GM23338 (cell line): ENCODE measurements at regions not wholly inside any gene's neighbourhood (a gene's known extent, or its start where the extent isn't known, plus 50 kb on each side); places are given as distances from the start of the nearest gene placed in this dataset.

Experiments
- ATAC-seq: fragments of 200-7000 bp; cut with Tn5 transposase; 3 replicates; pipeline ENCODE4 v1.9.1; 2020
- DNase-seq: peaks from one replicate; pipeline ENCODE4 v3.0.0-alpha.2; 2015; ENCODE audit warnings: low spot score
- H2AFZ ChIP-seq: fragments of 200-600 bp; sonication (generic); 2 replicates; pipeline ENCODE4 v1.8.0; 2016; ENCODE audit warnings: antibody characterized with exemption, mild to moderate bottlenecking, moderate library complexity
- H3F3A ChIP-seq: fragments of 200-600 bp; sonication (generic); replicated peaks from 2 replicates; pipeline ENCODE4 v1.8.0; 2017; ENCODE audit warnings: antibody characterized with exemption, mixed run types, low read depth
- H3K27ac ChIP-seq: fragments of 200-600 bp; sonication (generic); 2 replicates; pipeline ENCODE4 v1.6.1; 2016; ENCODE audit warnings: low read depth
- H3K27me3 ChIP-seq: fragments of 200-600 bp; sonication (generic); 2 replicates; pipeline ENCODE4 v1.8.0; 2016; ENCODE audit warnings: mild to moderate bottlenecking, mixed run types, moderate library complexity; ENCODE audit not compliant: insufficient read depth
- H3K36me3 ChIP-seq: fragments of 200-600 bp; sonication (generic); 2 replicates; pipeline ENCODE4 v1.8.0; 2016; ENCODE audit warnings: mild to moderate bottlenecking; ENCODE audit not compliant: insufficient read depth
- H3K4me1 ChIP-seq: fragments of 200-600 bp; sonication (generic); 2 replicates; pipeline ENCODE4 v1.8.0; 2016; ENCODE audit warnings: mild to moderate bottlenecking, moderate library complexity; ENCODE audit not compliant: insufficient read depth
- H3K4me2 ChIP-seq: fragments of 200-600 bp; sonication (generic); 2 replicates; pipeline ENCODE4 v1.7.1; 2017; ENCODE audit warnings: mixed run types
- H3K4me3 ChIP-seq: fragments of 200-600 bp; sonication (generic); 2 replicates; pipeline ENCODE4 v1.6.1; 2016; ENCODE audit warnings: mixed run types
- H3K79me2 ChIP-seq: fragments of 200-600 bp; sonication (generic); replicated peaks from 2 replicates; pipeline ENCODE4 v1.8.0; 2017; ENCODE audit warnings: mild to moderate bottlenecking; ENCODE audit not compliant: insufficient read depth
- H3K9me2 ChIP-seq: fragments of 200-600 bp; sonication (generic); 2 replicates; pipeline ENCODE4 v1.8.0; 2017; ENCODE audit not compliant: insufficient read depth
- H4K20me1 ChIP-seq: fragments of 200-600 bp; sonication (generic); replicated peaks from 2 replicates; pipeline ENCODE4 v1.8.0; 2017; ENCODE audit warnings: mild to moderate bottlenecking; ENCODE audit not compliant: insufficient read depth
- H3K27ac Mint-ChIP-seq: 2 replicates; pipeline ENCODE4 v1.8.0; 2020; ENCODE audit warnings: inconsistent platforms, mild to moderate bottlenecking, moderate library complexity, mixed read lengths
- H3K27me3 Mint-ChIP-seq: 3 replicates; pipeline ENCODE4 v1.8.0; 2022; ENCODE audit warnings: low read depth, mild to moderate bottlenecking, moderate library complexity, mixed read lengths, inconsistent platforms; ENCODE audit not compliant: insufficient read depth, poor library complexity
- H3K36me3 Mint-ChIP-seq: 3 replicates; pipeline ENCODE4 v1.8.0; 2021; ENCODE audit warnings: low read depth, mild to moderate bottlenecking, inconsistent platforms, moderate library complexity, mixed read lengths
- H3K4me1 Mint-ChIP-seq: 3 replicates; pipeline ENCODE4 v1.8.0; 2020; ENCODE audit warnings: mild to moderate bottlenecking, inconsistent platforms, mixed read lengths
- H3K4me3 Mint-ChIP-seq: 3 replicates; pipeline ENCODE4 v1.8.0; 2021; ENCODE audit warnings: moderate library complexity, mild to moderate bottlenecking, inconsistent platforms, mixed read lengths
- H3K9me3 Mint-ChIP-seq: 3 replicates; pipeline ENCODE4 v1.8.0; 2020; ENCODE audit warnings: moderate library complexity, mild to moderate bottlenecking, inconsistent platforms, mixed read lengths
- CREB1 ChIP-seq: fragments of 250-450 bp; sonication (Bioruptor Pico); IDR thresholded peaks from 2 replicates; pipeline ENCODE4 v1.5.0; 2020; ENCODE audit warnings: low read depth, mild to moderate bottlenecking, moderate library complexity
- EZH2 ChIP-seq: fragments of 200-600 bp; sonication (generic); IDR thresholded peaks from one replicate; pipeline ENCODE4 v1.8.0; 2017; ENCODE audit warnings: antibody characterized with exemption, mild to moderate bottlenecking, low read depth; ENCODE audit not compliant: unreplicated experiment
- EZH2phosphoT487 ChIP-seq: fragments of 200-600 bp; sonication (generic); IDR thresholded peaks from one replicate; pipeline ENCODE4 v1.8.1; 2018; ENCODE audit warnings: antibody characterized with exemption; ENCODE audit not compliant: unreplicated experiment
- JUNB ChIP-seq: IDR thresholded peaks from one replicate; pipeline ENCODE4 v1.6.1; 2016; ENCODE audit warnings: antibody characterized with exemption; ENCODE audit not compliant: unreplicated experiment
- NANOG ChIP-seq: IDR thresholded peaks from 2 replicates; pipeline ENCODE4 v1.6.1; 2016; ENCODE audit warnings: antibody characterized with exemption, borderline replicate concordance
- POLR2AphosphoS5 ChIP-seq: IDR thresholded peaks from 2 replicates; pipeline ENCODE4 v1.6.1; 2016; ENCODE audit warnings: antibody characterized with exemption, low read depth
- STAT1 ChIP-seq: IDR thresholded peaks from one replicate; pipeline ENCODE4 v1.6.1; 2016; ENCODE audit warnings: antibody characterized with exemption; ENCODE audit not compliant: unreplicated experiment
- ZNF114 ChIP-seq: fragments of 250-450 bp; sonication (Bioruptor Pico); IDR thresholded peaks from 2 replicates; pipeline ENCODE4 v1.5.0; 2020; ENCODE audit warnings: mild to moderate bottlenecking, moderate library complexity
- ZNF331 ChIP-seq: fragments of 250-450 bp; sonication (Bioruptor Pico); IDR thresholded peaks from 2 replicates; pipeline ENCODE4 v1.5.0; 2020; ENCODE audit warnings: low read depth, mild to moderate bottlenecking, moderate library complexity
- TF ChIP-seq, protein P1 (sequence below): IDR thresholded peaks from one replicate; pipeline ENCODE4 v1.6.1; 2018; ENCODE audit warnings: antibody characterized with exemption; ENCODE audit not compliant: unreplicated experiment
- TF ChIP-seq, protein P2 (sequence below): fragments of 250-450 bp; sonication (Bioruptor Pico); IDR thresholded peaks from 2 replicates; pipeline ENCODE4 v1.5.0; 2020; ENCODE audit warnings: mild to moderate bottlenecking, moderate library complexity
- TF ChIP-seq, protein P3 (sequence below): IDR thresholded peaks from 2 replicates; pipeline ENCODE4 v1.6.1; 2016; ENCODE audit warnings: antibody characterized with exemption
- TF ChIP-seq, protein P4 (sequence below), 2 experiments: fragments of 200-600 bp in 1 of 2; sonication (generic) in 1 of 2; conservative IDR thresholded peaks; 2 replicates each; pipeline versions ENCODE4 v1.5.1 to v1.6.1; 2016 to 2017; ENCODE audit warnings: antibody characterized with exemption in 2 of 2, low read depth in 2 of 2, mild to moderate bottlenecking in 2 of 2, moderate library complexity in 1 of 2

DNA sequence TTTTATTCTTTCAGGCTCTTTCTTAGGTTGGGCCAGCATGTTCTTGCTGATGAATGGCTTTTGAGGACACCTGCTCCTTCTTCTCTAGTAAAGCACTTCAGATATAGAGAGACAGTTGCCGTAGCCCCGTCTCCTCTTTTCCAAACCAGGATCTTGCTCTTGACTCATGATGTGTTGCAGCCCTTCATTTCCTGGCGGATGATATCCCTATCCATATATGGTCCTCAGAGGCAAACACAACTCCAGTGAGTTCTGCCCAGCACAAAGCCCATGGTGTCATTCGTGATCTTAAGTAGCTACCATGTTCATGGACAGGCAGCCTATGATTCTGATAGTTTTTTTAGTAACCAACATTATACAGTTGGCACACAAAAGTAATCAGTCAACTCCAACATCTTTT lies 59.8 kb upstream of the ACSL1 start:
- H3K27me3 Mint-ChIP-seq: peaks cover 10% of the 10 kb centered on the region
- H3K4me1 Mint-ChIP-seq: no peaks in the 10 kb centered on the region
- H3K4me1 ChIP-seq: no peaks in the 10 kb centered on the region
- H3K4me3 ChIP-seq: no peak overlapping the region
- no peak overlapping the region for H3K27ac ChIP-seq
- H3K36me3 ChIP-seq: no peaks in the 10 kb centered on the region
- no peak overlapping the region for H2AFZ ChIP-seq
- H3K36me3 Mint-ChIP-seq: no peaks in the 10 kb centered on the region
- H3K9me2 ChIP-seq: no peaks in the 10 kb centered on the region
- no peaks in the 10 kb centered on the region for H3K9me3 Mint-ChIP-seq
- H3K79me2 ChIP-seq: no peaks in the 10 kb centered on the region
- no peaks in the 10 kb centered on the region for H3F3A ChIP-seq
- H4K20me1 ChIP-seq: no peaks in the 10 kb centered on the region
- H3K27ac Mint-ChIP-seq: no peak overlapping the region
- ATAC-seq: no peak
- H3K27me3 ChIP-seq: no peaks in the 10 kb centered on the region
- H3K4me3 Mint-ChIP-seq: no peak overlapping the region
- no peak for DNase-seq
- TF ChIP-seq CREB1 (CRISPR knock-in tag): no peak
- no peak for TF ChIP-seq EZH2
- no peak for TF ChIP-seq ZNF114 (CRISPR knock-in tag)
- TF ChIP-seq, protein P1, sequence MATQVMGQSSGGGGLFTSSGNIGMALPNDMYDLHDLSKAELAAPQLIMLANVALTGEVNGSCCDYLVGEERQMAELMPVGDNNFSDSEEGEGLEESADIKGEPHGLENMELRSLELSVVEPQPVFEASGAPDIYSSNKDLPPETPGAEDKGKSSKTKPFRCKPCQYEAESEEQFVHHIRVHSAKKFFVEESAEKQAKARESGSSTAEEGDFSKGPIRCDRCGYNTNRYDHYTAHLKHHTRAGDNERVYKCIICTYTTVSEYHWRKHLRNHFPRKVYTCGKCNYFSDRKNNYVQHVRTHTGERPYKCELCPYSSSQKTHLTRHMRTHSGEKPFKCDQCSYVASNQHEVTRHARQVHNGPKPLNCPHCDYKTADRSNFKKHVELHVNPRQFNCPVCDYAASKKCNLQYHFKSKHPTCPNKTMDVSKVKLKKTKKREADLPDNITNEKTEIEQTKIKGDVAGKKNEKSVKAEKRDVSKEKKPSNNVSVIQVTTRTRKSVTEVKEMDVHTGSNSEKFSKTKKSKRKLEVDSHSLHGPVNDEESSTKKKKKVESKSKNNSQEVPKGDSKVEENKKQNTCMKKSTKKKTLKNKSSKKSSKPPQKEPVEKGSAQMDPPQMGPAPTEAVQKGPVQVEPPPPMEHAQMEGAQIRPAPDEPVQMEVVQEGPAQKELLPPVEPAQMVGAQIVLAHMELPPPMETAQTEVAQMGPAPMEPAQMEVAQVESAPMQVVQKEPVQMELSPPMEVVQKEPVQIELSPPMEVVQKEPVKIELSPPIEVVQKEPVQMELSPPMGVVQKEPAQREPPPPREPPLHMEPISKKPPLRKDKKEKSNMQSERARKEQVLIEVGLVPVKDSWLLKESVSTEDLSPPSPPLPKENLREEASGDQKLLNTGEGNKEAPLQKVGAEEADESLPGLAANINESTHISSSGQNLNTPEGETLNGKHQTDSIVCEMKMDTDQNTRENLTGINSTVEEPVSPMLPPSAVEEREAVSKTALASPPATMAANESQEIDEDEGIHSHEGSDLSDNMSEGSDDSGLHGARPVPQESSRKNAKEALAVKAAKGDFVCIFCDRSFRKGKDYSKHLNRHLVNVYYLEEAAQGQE: no peak
- TF ChIP-seq, protein P2, sequence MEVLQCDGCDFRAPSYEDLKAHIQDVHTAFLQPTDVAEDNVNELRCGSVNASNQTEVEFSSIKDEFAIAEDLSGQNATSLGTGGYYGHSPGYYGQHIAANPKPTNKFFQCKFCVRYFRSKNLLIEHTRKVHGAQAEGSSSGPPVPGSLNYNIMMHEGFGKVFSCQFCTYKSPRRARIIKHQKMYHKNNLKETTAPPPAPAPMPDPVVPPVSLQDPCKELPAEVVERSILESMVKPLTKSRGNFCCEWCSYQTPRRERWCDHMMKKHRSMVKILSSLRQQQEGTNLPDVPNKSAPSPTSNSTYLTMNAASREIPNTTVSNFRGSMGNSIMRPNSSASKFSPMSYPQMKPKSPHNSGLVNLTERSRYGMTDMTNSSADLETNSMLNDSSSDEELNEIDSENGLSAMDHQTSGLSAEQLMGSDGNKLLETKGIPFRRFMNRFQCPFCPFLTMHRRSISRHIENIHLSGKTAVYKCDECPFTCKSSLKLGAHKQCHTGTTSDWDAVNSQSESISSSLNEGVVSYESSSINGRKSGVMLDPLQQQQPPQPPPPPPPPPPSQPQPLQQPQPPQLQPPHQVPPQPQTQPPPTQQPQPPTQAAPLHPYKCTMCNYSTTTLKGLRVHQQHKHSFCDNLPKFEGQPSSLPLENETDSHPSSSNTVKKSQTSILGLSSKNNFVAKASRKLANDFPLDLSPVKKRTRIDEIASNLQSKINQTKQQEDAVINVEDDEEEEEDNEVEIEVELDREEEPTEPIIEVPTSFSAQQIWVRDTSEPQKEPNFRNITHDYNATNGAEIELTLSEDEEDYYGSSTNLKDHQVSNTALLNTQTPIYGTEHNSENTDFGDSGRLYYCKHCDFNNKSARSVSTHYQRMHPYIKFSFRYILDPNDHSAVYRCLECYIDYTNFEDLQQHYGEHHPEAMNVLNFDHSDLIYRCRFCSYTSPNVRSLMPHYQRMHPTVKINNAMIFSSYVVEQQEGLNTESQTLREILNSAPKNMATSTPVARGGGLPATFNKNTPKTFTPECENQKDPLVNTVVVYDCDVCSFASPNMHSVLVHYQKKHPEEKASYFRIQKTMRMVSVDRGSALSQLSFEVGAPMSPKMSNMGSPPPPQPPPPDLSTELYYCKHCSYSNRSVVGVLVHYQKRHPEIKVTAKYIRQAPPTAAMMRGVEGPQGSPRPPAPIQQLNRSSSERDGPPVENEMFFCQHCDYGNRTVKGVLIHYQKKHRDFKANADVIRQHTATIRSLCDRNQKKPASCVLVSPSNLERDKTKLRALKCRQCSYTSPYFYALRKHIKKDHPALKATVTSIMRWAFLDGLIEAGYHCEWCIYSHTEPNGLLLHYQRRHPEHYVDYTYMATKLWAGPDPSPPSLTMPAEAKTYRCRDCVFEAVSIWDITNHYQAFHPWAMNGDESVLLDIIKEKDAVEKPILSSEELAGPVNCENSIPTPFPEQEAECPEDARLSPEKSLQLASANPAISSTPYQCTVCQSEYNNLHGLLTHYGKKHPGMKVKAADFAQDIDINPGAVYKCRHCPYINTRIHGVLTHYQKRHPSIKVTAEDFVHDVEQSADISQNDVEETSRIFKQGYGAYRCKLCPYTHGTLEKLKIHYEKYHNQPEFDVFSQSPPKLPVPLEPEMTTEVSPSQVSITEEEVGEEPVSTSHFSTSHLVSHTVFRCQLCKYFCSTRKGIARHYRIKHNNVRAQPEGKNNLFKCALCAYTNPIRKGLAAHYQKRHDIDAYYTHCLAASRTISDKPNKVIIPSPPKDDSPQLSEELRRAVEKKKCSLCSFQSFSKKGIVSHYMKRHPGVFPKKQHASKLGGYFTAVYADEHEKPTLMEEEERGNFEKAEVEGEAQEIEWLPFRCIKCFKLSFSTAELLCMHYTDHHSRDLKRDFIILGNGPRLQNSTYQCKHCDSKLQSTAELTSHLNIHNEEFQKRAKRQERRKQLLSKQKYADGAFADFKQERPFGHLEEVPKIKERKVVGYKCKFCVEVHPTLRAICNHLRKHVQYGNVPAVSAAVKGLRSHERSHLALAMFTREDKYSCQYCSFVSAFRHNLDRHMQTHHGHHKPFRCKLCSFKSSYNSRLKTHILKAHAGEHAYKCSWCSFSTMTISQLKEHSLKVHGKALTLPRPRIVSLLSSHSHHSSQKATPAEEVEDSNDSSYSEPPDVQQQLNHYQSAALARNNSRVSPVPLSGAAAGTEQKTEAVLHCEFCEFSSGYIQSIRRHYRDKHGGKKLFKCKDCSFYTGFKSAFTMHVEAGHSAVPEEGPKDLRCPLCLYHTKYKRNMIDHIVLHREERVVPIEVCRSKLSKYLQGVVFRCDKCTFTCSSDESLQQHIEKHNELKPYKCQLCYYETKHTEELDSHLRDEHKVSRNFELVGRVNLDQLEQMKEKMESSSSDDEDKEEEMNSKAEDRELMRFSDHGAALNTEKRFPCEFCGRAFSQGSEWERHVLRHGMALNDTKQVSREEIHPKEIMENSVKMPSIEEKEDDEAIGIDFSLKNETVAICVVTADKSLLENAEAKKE (CRISPR knock-in tag): no peak
- TF ChIP-seq, protein P3, sequence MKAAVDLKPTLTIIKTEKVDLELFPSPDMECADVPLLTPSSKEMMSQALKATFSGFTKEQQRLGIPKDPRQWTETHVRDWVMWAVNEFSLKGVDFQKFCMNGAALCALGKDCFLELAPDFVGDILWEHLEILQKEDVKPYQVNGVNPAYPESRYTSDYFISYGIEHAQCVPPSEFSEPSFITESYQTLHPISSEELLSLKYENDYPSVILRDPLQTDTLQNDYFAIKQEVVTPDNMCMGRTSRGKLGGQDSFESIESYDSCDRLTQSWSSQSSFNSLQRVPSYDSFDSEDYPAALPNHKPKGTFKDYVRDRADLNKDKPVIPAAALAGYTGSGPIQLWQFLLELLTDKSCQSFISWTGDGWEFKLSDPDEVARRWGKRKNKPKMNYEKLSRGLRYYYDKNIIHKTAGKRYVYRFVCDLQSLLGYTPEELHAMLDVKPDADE: no peak
- TF ChIP-seq POLR2AphosphoS5: no peak
- TF ChIP-seq NANOG: no peak
- no peak for TF ChIP-seq ZNF331 (CRISPR knock-in tag)
- no peak for TF ChIP-seq STAT1
- no peak for TF ChIP-seq JUNB
- TF ChIP-seq EZH2phosphoT487: no peak
- TF ChIP-seq, protein P4, sequence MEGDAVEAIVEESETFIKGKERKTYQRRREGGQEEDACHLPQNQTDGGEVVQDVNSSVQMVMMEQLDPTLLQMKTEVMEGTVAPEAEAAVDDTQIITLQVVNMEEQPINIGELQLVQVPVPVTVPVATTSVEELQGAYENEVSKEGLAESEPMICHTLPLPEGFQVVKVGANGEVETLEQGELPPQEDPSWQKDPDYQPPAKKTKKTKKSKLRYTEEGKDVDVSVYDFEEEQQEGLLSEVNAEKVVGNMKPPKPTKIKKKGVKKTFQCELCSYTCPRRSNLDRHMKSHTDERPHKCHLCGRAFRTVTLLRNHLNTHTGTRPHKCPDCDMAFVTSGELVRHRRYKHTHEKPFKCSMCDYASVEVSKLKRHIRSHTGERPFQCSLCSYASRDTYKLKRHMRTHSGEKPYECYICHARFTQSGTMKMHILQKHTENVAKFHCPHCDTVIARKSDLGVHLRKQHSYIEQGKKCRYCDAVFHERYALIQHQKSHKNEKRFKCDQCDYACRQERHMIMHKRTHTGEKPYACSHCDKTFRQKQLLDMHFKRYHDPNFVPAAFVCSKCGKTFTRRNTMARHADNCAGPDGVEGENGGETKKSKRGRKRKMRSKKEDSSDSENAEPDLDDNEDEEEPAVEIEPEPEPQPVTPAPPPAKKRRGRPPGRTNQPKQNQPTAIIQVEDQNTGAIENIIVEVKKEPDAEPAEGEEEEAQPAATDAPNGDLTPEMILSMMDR (conservative IDR thresholded peaks at IDR 0.05; ENCODE audit: low read depth in 2 of 2): no peak
- no peak overlapping the region for H3K4me2 ChIP-seq
